SU-DHL-6 (cell line): ENCODE measurements at regions not wholly inside any gene's neighbourhood (a gene's known extent, or its start where the extent isn't known, plus 50 kb on each side); places are given as distances from the start of the nearest gene placed in this dataset.

Experiments used
- CTCF ChIP-seq: fragments of 200-600 bp; sonication (generic); IDR thresholded peaks from one replicate; pipeline ENCODE4 v1.5.1; 2017; ENCODE audit warnings: antibody characterized with exemption, mild to moderate bottlenecking, low read length, moderate library complexity; ENCODE audit not compliant: insufficient read depth, poor library complexity, severe bottlenecking
- EZH2phosphoT487 ChIP-seq: fragments of 200-600 bp; sonication (generic), shearing (Covaris generic); conservative IDR thresholded peaks from 2 replicates; pipeline ENCODE4 v1.6.1; 2018; ENCODE audit warnings: mild to moderate bottlenecking, antibody characterized with exemption, low read length, moderate library complexity, mixed read lengths

- TF ChIP-seq CTCF = no peak
- TF ChIP-seq EZH2phosphoT487 = no peak
These were observed 101.8 kb upstream of the VCX2 start for GRCh38 chrX:8272821-8273220.
